ENCODE measurements at regions not wholly inside any gene's neighbourhood (a gene's known extent, or its start where the extent isn't known, plus 50 kb on each side); places are given as distances from the start of the nearest gene placed in this dataset.

GRCh38 chr21:23541571-23541970, 2065.7 kb downstream of the MRPL39 start:
- no peak for DNase-seq (ENCODE audit: low spot score in 2 of 2)
- no peaks in the 10 kb centered on the region for H3K36me3 ChIP-seq (replicated peaks)
- no peaks in the 10 kb centered on the region for H3K27me3 ChIP-seq (ENCODE audit: low read depth)
- H3K9me3 ChIP-seq = no peaks in the 10 kb centered on the region
- H3K4me3 ChIP-seq = no peak overlapping the region
- no peaks in the 10 kb centered on the region for H3K4me1 ChIP-seq
- in situ Hi-C loops (cut with MboI; ENCODE audit: low sequenced_read_pairs) = no loop called here

GRCh38 chr21:23534850-23535249, 2072.4 kb downstream of the MRPL39 start:
- Histone ChIP-seq H3K36me3 (replicated peaks) (no peaks in the 10 kb centered on the region), H3K4me1 (no peaks in the 10 kb centered on the region), H3K4me3 (no peak overlapping the region), H3K27me3 (ENCODE audit: low read depth) (no peaks in the 10 kb centered on the region), H3K9me3 (no peaks in the 10 kb centered on the region)
- in situ Hi-C loops (cut with MboI; ENCODE audit: low sequenced_read_pairs) = no loop called here
- DNase-seq (ENCODE audit: low spot score in 2 of 2) = no peak

- H3K36me3 ChIP-seq (replicated peaks) = no peaks in the 10 kb centered on the region
- no peaks in the 10 kb centered on the region for H3K9me3 ChIP-seq
- in situ Hi-C loops (cut with MboI; ENCODE audit: low sequenced_read_pairs) = no loop called here
- no peak for DNase-seq (ENCODE audit: low spot score in 2 of 2)
- H3K27me3 ChIP-seq (ENCODE audit: low read depth) = 0 out of 2 replicates have a peak, but pooled peaks cover 2% of the 10 kb centered on the region
- no peak overlapping the region for H3K4me3 ChIP-seq
- H3K4me1 ChIP-seq = no peaks in the 10 kb centered on the region
Measured at GRCh38 chr21:23531444-23531843, 2075.8 kb downstream of the MRPL39 start.

- H3K4me3 ChIP-seq = no peak overlapping the region
- in situ Hi-C loops (cut with MboI; ENCODE audit: low sequenced_read_pairs) = no loop called here
- no peaks in the 10 kb centered on the region for H3K9me3 ChIP-seq
- H3K36me3 ChIP-seq (replicated peaks) = no peaks in the 10 kb centered on the region
- H3K27me3 ChIP-seq (ENCODE audit: low read depth) = 0 out of 2 replicates have a peak, but pooled peaks cover 2% of the 10 kb centered on the region
- no peak for DNase-seq (ENCODE audit: low spot score in 2 of 2)
- H3K4me1 ChIP-seq = no peaks in the 10 kb centered on the region
Measured at GRCh38 chr21:23524685-23525084, 2082.6 kb downstream of the MRPL39 start.

GRCh38 chr21:23522751-23523150, 2084.5 kb downstream of the MRPL39 start:
- Histone ChIP-seq H3K4me1 (no peaks in the 10 kb centered on the region), H3K36me3 (replicated peaks) (no peaks in the 10 kb centered on the region), H3K27me3 (ENCODE audit: low read depth) (no peaks in the 10 kb centered on the region), H3K4me3 (no peak overlapping the region), H3K9me3 (no peaks in the 10 kb centered on the region)
- no peak for DNase-seq (ENCODE audit: low spot score in 2 of 2)
- in situ Hi-C loops (cut with MboI; ENCODE audit: low sequenced_read_pairs) = no loop called here

GRCh38 chr21:23507501-23507900, 2099.8 kb downstream of the MRPL39 start:
- Histone ChIP-seq H3K4me3 (no peak overlapping the region), H3K36me3 (replicated peaks) (no peaks in the 10 kb centered on the region), H3K27me3 (ENCODE audit: low read depth) (no peaks in the 10 kb centered on the region), H3K4me1 (no peaks in the 10 kb centered on the region), H3K9me3 (no peaks in the 10 kb centered on the region)
- in situ Hi-C loops (cut with MboI; ENCODE audit: low sequenced_read_pairs) = no loop called here
- no peak for DNase-seq (ENCODE audit: low spot score in 2 of 2)

GRCh38 chr21:23496729-23497128, 2110.6 kb downstream of the MRPL39 start:
- H3K4me1 ChIP-seq = no peaks in the 10 kb centered on the region; the same call in 1 of the 2 replicates
- no peaks in the 10 kb centered on the region for H3K36me3 ChIP-seq (replicated peaks)
- DNase-seq (ENCODE audit: low spot score in 2 of 2) = no peak
- no peaks in the 10 kb centered on the region for H3K9me3 ChIP-seq
- no peaks in the 10 kb centered on the region for H3K27me3 ChIP-seq (ENCODE audit: low read depth)
- H3K4me3 ChIP-seq = no peak overlapping the region
- in situ Hi-C loops (cut with MboI; ENCODE audit: low sequenced_read_pairs) = no loop called here

GRCh38 chr21:23488245-23488644, 2119.0 kb downstream of the MRPL39 start:
- no peaks in the 10 kb centered on the region for H3K36me3 ChIP-seq (replicated peaks)
- H3K4me1 ChIP-seq = no peaks in the 10 kb centered on the region
- no peak overlapping the region for H3K4me3 ChIP-seq
- in situ Hi-C loops (cut with MboI; ENCODE audit: low sequenced_read_pairs) = no loop called here
- no peak for DNase-seq (ENCODE audit: low spot score in 2 of 2)
- H3K9me3 ChIP-seq = no peaks in the 10 kb centered on the region
- no peaks in the 10 kb centered on the region for H3K27me3 ChIP-seq (ENCODE audit: low read depth)

- DNase-seq (ENCODE audit: low spot score in 2 of 2) = no peak
- in situ Hi-C loops (cut with MboI; ENCODE audit: low sequenced_read_pairs) = no loop called here
- Histone ChIP-seq H3K4me3 (no peak overlapping the region), H3K4me1 (no peaks in the 10 kb centered on the region), H3K9me3 (no peaks in the 10 kb centered on the region), H3K27me3 (ENCODE audit: low read depth) (no peaks in the 10 kb centered on the region), H3K36me3 (replicated peaks) (no peaks in the 10 kb centered on the region)
Measured at GRCh38 chr21:23480591-23481270, 2126.6 kb downstream of the MRPL39 start.

- Histone ChIP-seq H3K36me3 (replicated peaks) (no peaks in the 10 kb centered on the region), H3K4me3 (no peak overlapping the region), H3K27me3 (ENCODE audit: low read depth) (no peaks in the 10 kb centered on the region), H3K4me1 (no peaks in the 10 kb centered on the region), H3K9me3 (no peaks in the 10 kb centered on the region)
- DNase-seq (ENCODE audit: low spot score in 2 of 2) = no peak
- in situ Hi-C loops (cut with MboI; ENCODE audit: low sequenced_read_pairs) = no loop called here
Measured at GRCh38 chr21:23478381-23478780, 2128.9 kb downstream of the MRPL39 start.

GRCh38 chr21:23475281-23476219, 2131.7 kb downstream of the MRPL39 start:
- DNase-seq (ENCODE audit: low spot score in 2 of 2) = no peak
- Histone ChIP-seq H3K4me1 (no peaks in the 10 kb centered on the region), H3K27me3 (ENCODE audit: low read depth) (no peaks in the 10 kb centered on the region), H3K36me3 (replicated peaks) (no peaks in the 10 kb centered on the region), H3K4me3 (no peak overlapping the region), H3K9me3 (no peaks in the 10 kb centered on the region)
- in situ Hi-C loops (cut with MboI; ENCODE audit: low sequenced_read_pairs) = no loop called here

- in situ Hi-C loops (cut with MboI; ENCODE audit: low sequenced_read_pairs) = no loop called here
- DNase-seq (ENCODE audit: low spot score in 2 of 2) = no peak
Measured at GRCh38 chr21:23471877-23472276, 2135.4 kb downstream of the MRPL39 start.

GRCh38 chr21:23463365-23463764, 2143.9 kb downstream of the MRPL39 start:
- no peak for DNase-seq (ENCODE audit: low spot score in 2 of 2)
- in situ Hi-C loops (cut with MboI; ENCODE audit: low sequenced_read_pairs) = no loop called here
- H3K4me3 ChIP-seq = no peak overlapping the region
- H3K36me3 ChIP-seq (replicated peaks) = no peaks in the 10 kb centered on the region
- no peaks in the 10 kb centered on the region for H3K9me3 ChIP-seq
- H3K4me1 ChIP-seq = peaks cover 6% of the 10 kb centered on the region; the same call in 1 of the 2 replicates
- no peaks in the 10 kb centered on the region for H3K27me3 ChIP-seq (ENCODE audit: low read depth)

More at GRCh38 chr21:23471877-23472276, 2135.4 kb downstream of the MRPL39 start:
- Histone ChIP-seq H3K4me3 (no peak overlapping the region), H3K27me3 (ENCODE audit: low read depth) (no peaks in the 10 kb centered on the region), H3K4me1 (peaks cover under 1% of the 10 kb centered on the region; the same call in 1 of the 2 replicates), H3K36me3 (replicated peaks) (no peaks in the 10 kb centered on the region), H3K9me3 (no peaks in the 10 kb centered on the region)

- Histone ChIP-seq H3K9me3 (no peaks in the 10 kb centered on the region), H3K36me3 (replicated peaks) (no peaks in the 10 kb centered on the region), H3K4me1 (no peaks in the 10 kb centered on the region), H3K27me3 (ENCODE audit: low read depth) (no peaks in the 10 kb centered on the region), H3K4me3 (no peak overlapping the region)
- in situ Hi-C loops (cut with MboI; ENCODE audit: low sequenced_read_pairs) = no loop called here
- DNase-seq (ENCODE audit: low spot score in 2 of 2) = no peak
Measured at GRCh38 chr21:23455676-23456075, 2151.6 kb downstream of the MRPL39 start.
